AG20443 (cell line): ENCODE measurements at regions not wholly inside any gene's neighbourhood (a gene's known extent, or its start where the extent isn't known, plus 50 kb on each side); places are given as distances from the start of the nearest gene placed in this dataset.

Source experiments
- DNase-seq: peaks from one replicate; pipeline ENCODE4 v3.0.0; 2012; ENCODE audit warnings: low spot score, mixed read lengths

DNA sequence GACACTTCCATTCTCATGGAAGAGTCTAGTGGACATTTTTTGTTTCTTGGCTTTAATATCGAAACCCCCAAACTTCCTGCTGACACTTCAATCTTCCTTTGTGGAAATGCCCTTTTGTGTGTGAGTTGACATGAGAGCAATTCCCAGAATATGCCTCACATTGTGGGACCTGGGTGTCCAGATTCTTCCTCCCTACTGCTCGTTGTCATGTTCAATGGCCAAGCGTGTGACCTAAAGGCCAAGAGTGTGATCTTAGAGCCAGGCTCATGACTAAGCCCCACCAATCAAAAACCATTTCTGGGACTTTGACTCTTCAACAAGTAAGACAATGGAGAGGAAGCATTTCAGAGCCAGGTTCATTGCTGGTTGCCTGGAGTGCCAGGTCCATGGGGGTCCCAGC, 52.5 kb upstream of the BMPER start:
- DNase-seq, result no peak

DNA sequence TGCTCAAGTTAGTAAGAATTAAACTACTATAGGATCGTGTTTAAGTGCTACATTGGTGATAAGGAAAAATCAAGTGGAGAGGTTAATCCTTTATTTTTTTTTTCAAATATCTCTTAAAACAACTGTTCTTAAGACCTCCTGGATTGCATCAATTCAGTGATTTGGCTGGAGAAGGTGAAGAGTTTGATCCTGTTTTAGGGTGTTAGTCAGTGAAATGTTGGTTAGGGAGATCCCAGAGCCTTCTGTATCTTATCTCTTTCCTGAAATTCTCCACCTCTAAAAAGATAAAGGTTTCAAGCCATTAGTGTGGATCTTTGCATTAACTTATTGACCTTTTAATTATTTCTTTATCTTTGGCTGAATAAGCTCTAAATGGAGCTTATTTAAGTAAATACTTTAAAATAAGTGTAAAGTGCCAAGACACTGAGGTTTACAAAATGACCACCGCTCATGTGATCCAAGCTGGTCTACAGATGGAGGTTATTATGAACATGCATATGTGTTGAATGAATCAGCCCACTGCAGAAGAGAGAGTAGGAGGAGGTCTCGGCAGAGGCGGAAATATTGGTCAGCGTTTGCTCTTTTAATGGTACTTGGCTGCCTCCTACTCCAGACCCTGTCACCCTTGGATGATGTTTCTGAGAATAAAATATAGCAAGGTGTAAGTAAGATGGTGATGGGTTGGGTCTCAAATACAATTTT, 51.8 kb upstream of the BMPER start:
- peak; percentile 75 for DNase-seq

DNA sequence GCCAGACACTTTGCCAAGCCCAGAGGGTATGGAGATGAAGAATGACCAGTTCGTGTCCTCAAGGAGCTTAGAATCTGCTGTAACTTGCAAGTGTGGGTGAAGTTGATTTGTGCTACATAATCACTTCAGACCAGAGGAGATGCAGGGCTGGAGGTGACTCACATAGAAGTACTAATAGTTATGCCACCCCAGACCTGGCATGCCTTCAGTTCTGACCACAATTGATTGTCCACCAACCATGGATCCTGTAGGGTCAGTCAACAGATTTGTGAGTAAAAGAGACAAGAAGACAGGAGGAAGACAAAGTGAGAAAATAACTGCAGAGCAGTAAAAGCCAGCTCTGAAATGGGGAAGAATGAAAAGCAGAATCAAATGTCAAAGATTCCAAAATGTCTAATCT, 51.2 kb upstream of the BMPER start:
- peak; percentile 43 for DNase-seq

GRCh38 chr7:33854801-33855350, 50.5 kb upstream of the BMPER start:
- DNase-seq, result peak; percentile 63
